ENCODE measurements at regions not wholly inside any gene's neighbourhood (a gene's known extent, or its start where the extent isn't known, plus 50 kb on each side); places are given as distances from the start of the nearest gene placed in this dataset.

DNA sequence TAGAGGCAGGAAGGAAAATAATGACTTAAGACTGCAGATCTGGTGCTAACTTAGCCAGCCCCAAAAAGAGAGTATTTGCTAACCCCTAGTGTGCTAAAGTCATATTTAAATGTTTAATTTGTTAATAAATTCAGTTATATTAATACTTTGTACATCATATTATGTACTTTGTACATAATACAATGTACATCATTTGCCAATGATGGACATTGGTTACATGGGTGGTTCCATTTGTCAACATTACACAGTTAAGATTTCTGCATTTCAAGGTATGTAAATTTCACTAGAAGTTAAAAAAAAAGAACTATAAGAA, 63.9 kb upstream of the PIM1 start:
- DNase-seq: no peak

DNA sequence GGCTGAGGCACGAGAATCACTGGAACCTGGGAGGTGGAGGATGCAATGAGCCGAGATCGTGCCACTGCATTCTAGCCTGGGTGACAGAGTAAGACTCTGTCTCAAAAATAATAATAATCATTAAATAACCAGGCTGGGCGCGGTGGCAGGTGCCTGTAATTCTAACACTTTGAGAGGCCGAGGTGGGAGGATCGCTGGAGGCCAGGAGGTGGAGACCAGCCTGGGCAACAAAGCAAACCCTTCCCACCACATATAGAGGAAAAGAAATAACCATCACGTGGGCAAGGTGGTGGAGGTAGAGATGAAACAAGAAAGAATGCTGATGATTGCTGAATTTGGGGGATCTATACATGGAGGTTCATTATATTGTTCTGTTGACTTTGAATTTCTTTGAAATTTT, 63.4 kb upstream of the PIM1 start:
- no peak for DNase-seq

DNA sequence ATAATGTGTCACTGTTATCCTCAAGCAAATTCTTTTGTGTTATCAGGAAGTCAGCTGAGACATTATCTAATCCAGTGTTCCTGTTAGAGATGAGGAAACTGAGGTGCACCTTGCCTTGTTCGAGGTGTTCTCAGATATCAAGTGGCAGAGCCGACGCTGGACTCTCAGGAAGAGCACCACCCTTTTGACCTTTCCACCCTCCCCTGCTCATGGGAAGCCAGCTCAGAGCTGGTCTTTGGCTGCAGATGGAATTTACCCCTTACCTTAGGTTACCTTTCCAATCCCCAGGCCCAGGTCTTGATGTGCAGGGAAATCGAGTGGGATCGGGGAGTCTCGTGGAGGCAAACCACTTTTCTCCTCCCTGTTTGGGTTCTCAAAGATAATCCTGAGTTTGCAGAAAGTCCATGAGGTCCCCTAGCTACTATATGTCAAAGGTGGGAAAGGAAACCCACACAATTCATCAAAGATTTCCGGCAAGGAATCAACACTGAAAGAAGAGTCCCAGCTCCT, 62.9 kb upstream of the PIM1 start:
- no peak for DNase-seq

DNA sequence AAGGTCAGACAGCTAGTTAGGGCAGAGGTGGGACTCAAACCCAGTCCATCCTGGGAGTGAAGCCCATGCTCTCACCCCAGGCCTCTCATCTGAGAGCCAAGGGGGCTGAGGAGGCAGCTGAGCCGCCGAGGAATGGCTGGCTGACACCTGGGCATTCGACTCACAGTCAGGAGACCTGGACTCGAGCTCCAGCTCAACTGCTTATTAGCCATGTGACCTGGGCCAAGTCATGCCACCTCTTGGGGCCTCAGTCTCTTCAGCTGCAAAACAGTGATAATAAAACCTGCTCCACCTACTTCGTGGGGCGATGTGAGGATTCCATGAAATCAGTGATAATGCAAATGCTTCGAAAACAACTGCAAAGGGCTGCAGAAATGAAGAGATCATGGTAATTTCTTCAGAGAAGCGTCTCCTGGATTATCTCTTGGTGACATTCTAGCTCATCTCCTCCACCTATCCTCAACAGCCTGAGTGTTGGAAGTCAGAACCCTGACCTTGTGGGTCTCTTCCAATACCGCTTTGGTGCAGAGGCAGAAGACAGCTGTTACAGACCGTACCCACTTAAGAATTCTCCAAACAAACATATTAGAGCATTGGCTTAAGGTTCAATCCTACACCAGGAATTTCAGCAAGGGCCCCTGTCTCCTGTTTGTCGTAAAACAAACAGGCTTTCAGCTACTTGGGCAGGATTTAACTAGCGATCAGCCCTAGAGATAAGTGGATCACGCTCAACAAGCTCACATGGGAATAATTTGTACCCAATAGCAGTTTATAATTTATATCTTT, 60.0 kb upstream of the PIM1 start:
- DNase-seq: no peak

GRCh38 chr6:37110500-37111461, 59.2 kb upstream of the PIM1 start:
- DNase-seq: no peak

GRCh38 chr6:37113976-37114375, 56.0 kb upstream of the PIM1 start:
- no peak for DNase-seq

DNA sequence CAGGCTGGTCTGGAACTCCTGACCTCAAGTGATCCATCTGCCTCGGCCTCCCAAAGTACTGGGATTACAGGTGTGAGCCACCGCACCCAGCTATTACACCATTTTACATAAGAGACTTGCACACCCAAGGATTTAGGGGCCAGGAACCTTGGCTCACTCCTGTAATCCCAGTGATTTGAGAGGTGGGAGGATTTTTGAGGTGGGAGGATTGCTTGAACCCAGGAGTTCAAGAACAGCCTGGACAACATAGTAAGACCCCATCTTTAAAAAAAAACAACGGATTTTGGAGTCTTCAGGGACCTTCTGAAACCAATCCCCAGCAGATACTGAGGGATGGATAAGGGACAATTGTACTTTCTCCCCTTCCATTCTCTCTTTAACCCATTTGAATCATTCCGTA, 55.3 kb upstream of the PIM1 start:
- no peak for DNase-seq

DNA sequence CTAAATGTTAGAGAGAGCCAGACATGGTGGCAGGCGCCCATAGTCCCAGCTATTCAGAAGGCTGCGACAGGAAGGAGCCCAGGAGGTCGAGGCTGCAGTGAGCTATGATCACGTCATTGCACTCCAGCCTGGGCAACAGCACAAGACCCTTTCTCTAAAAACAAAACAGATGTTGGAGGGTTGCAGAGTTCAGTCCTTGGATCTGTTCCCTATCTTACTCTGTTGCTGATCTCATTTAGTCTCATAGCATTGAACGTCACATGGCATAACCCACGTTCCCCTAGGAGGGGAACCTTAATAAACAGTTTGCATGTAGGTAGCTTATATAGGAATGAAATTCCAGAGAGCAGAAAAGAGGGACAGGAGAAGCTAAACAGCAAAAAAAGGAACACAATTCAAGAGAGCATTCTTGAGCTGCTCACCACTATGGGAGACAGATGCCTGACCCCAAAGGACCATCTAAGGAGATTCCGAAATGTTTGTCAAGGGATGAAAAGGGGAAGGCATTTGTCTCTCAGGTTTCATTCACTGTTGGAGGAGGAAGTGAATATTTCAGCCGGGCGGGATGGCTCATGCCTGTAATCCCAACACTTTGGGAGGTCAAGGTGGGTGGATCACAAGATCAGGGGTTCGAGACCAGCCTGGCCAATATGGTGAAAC, 54.6 kb upstream of the PIM1 start:
- DNase-seq: no peak

DNA sequence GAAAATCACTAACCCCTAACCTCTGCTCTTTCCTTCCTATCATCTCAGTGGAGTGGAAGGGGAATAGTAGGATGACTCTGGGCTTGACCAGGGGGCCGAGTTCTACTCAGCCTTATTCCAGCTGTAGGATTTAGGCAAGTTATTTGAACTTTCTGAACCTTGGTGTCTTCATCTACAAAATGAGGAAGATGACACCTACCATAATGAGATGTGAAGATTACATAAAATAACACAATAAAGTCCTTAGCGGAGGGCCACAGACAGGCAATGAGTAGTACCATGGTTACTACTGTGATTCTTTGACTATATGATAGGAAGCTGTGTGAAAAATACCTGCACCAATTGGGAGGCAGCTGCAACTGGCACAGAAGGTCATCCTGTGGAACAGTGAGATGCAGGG, 53.6 kb upstream of the PIM1 start:
- no peak for DNase-seq

- no peak for DNase-seq
These were observed 50.5 kb upstream of the PIM1 start for GRCh38 chr6:37119387-37119886.

Measured in Kasumi-1 (cell line).